Activated CD4-positive, alpha-beta memory T cell treated with anti-CD3 and anti-CD28 coated beads, Interleukin-2, amount 10 ng/mL, durations not matched to agents 7 days and 5 days (primary cell): ENCODE measurements at regions not wholly inside any gene's neighbourhood (a gene's known extent, or its start where the extent isn't known, plus 50 kb on each side); places are given as distances from the start of the nearest gene placed in this dataset.

Source experiments
- CTCF ChIA-PET: fragments of 350-600 bp; sonication (Branson Sonifier 250); formaldehyde crosslinking; loops from one replicate; lab custom pipeline; 2021; ENCODE audit warnings: antibody characterized with exemption, inconsistent platforms; lab: Charles Lee
- POLR2A ChIA-PET: fragments of 350-600 bp; sonication (Branson Sonifier 250); formaldehyde crosslinking; loops from one replicate; lab custom pipeline; 2021; ENCODE audit warnings: antibody characterized with exemption; lab: Charles Lee
- DNase-seq: peaks from one replicate; pipeline ENCODE4 v3.0.0-alpha.2; 2020
- H3K27ac Mint-ChIP-seq: one replicate; pipeline ENCODE4 v1.8.0; 2021; ENCODE audit warnings: mild to moderate bottlenecking, mixed read lengths
- H3K27me3 Mint-ChIP-seq: one replicate; pipeline ENCODE4 v1.8.0; 2021; ENCODE audit warnings: mixed read lengths
- H3K36me3 Mint-ChIP-seq: one replicate; pipeline ENCODE4 v1.8.0; 2021; ENCODE audit warnings: low read depth, mixed read lengths
- H3K4me1 Mint-ChIP-seq: one replicate; pipeline ENCODE4 v1.8.0; 2021; ENCODE audit warnings: mixed read lengths
- H3K4me3 Mint-ChIP-seq: one replicate; pipeline ENCODE4 v1.8.0; 2021; ENCODE audit warnings: mild to moderate bottlenecking, mixed read lengths
- H3K9me3 Mint-ChIP-seq: one replicate; pipeline ENCODE4 v1.8.0; 2021; ENCODE audit warnings: mixed read lengths

GRCh38 chr9:115615821-115616665, 498.1 kb upstream of the TNC start:
- H3K4me3 Mint-ChIP-seq: no peak overlapping the region
- H3K36me3 Mint-ChIP-seq: no peaks in the 10 kb centered on the region
- no peaks in the 10 kb centered on the region for H3K27me3 Mint-ChIP-seq
- DNase-seq: no peak
- H3K4me1 Mint-ChIP-seq: no peaks in the 10 kb centered on the region
- no peaks in the 10 kb centered on the region for H3K9me3 Mint-ChIP-seq
- CTCF ChIA-PET: no interaction called here
- no peak overlapping the region for H3K27ac Mint-ChIP-seq
- POLR2A ChIA-PET: no interaction called here

- ChIA-PET CTCF (no interaction called here), POLR2A (no interaction called here)
- Mint-ChIP-seq H3K36me3 (no peaks in the 10 kb centered on the region), H3K27ac (no peak overlapping the region), H3K4me1 (no peaks in the 10 kb centered on the region), H3K4me3 (no peak overlapping the region), H3K9me3 (no peaks in the 10 kb centered on the region), H3K27me3 (no peaks in the 10 kb centered on the region)
- DNase-seq: no peak
Measured at GRCh38 chr9:115616666-115617239, 498.8 kb upstream of the TNC start.

GRCh38 chr9:115625251-115625650, 507.3 kb upstream of the TNC start:
- H3K9me3 Mint-ChIP-seq: no peaks in the 10 kb centered on the region
- CTCF ChIA-PET: no interaction called here
- POLR2A ChIA-PET: no interaction called here
- H3K4me3 Mint-ChIP-seq: no peak overlapping the region
- DNase-seq: no peak
- H3K36me3 Mint-ChIP-seq: no peaks in the 10 kb centered on the region
- no peaks in the 10 kb centered on the region for H3K27me3 Mint-ChIP-seq
- no peaks in the 10 kb centered on the region for H3K4me1 Mint-ChIP-seq
- H3K27ac Mint-ChIP-seq: no peak overlapping the region

- Mint-ChIP-seq H3K36me3 (no peaks in the 10 kb centered on the region), H3K27me3 (no peaks in the 10 kb centered on the region), H3K4me3 (no peak overlapping the region), H3K27ac (no peak overlapping the region), H3K9me3 (no peaks in the 10 kb centered on the region), H3K4me1 (no peaks in the 10 kb centered on the region)
- ChIA-PET POLR2A (no interaction called here), CTCF (no interaction called here)
- no peak for DNase-seq
Measured at GRCh38 chr9:115625954-115626353, 508.0 kb upstream of the TNC start.

- Mint-ChIP-seq H3K36me3 (no peaks in the 10 kb centered on the region), H3K27me3 (no peaks in the 10 kb centered on the region), H3K4me3 (no peak overlapping the region)
Measured at GRCh38 chr9:115627511-115627910, 509.6 kb upstream of the TNC start.

GRCh38 chr9:115628426-115628825, 510.5 kb upstream of the TNC start:
- Mint-ChIP-seq H3K36me3 (no peaks in the 10 kb centered on the region), H3K27me3 (no peaks in the 10 kb centered on the region), H3K27ac (no peak overlapping the region), H3K4me3 (no peak overlapping the region), H3K9me3 (no peaks in the 10 kb centered on the region), H3K4me1 (no peaks in the 10 kb centered on the region)
- CTCF ChIA-PET: no interaction called here
- POLR2A ChIA-PET: no interaction called here
- no peak for DNase-seq

More at GRCh38 chr9:115627511-115627910, 509.6 kb upstream of the TNC start:
- DNase-seq: no peak
- no peak overlapping the region for H3K27ac Mint-ChIP-seq
- ChIA-PET CTCF (no interaction called here), POLR2A (no interaction called here)
- no peaks in the 10 kb centered on the region for H3K9me3 Mint-ChIP-seq
- no peaks in the 10 kb centered on the region for H3K4me1 Mint-ChIP-seq

- no peak overlapping the region for H3K4me3 Mint-ChIP-seq
- no peak overlapping the region for H3K27ac Mint-ChIP-seq
- H3K27me3 Mint-ChIP-seq: no peaks in the 10 kb centered on the region
- no peaks in the 10 kb centered on the region for H3K4me1 Mint-ChIP-seq
- ChIA-PET POLR2A (no interaction called here), CTCF (no interaction called here)
- no peak for DNase-seq
- no peaks in the 10 kb centered on the region for H3K9me3 Mint-ChIP-seq
- H3K36me3 Mint-ChIP-seq: no peaks in the 10 kb centered on the region
Measured at GRCh38 chr9:115629879-115630840, 512.2 kb upstream of the TNC start.

GRCh38 chr9:115632391-115632790, 514.4 kb upstream of the TNC start:
- Mint-ChIP-seq H3K27me3 (no peaks in the 10 kb centered on the region), H3K4me3 (no peak overlapping the region), H3K27ac (no peak overlapping the region), H3K9me3 (no peaks in the 10 kb centered on the region), H3K4me1 (no peaks in the 10 kb centered on the region), H3K36me3 (no peaks in the 10 kb centered on the region)
- DNase-seq: no peak
- CTCF ChIA-PET: no interaction called here
- POLR2A ChIA-PET: no interaction called here

- ChIA-PET CTCF (no interaction called here), POLR2A (no interaction called here)
- no peaks in the 10 kb centered on the region for H3K27me3 Mint-ChIP-seq
- no peaks in the 10 kb centered on the region for H3K36me3 Mint-ChIP-seq
- H3K4me1 Mint-ChIP-seq: no peaks in the 10 kb centered on the region
- H3K27ac Mint-ChIP-seq: no peak overlapping the region
- H3K9me3 Mint-ChIP-seq: no peaks in the 10 kb centered on the region
- DNase-seq: no peak
- H3K4me3 Mint-ChIP-seq: no peak overlapping the region
Measured at GRCh38 chr9:115633104-115633503, 515.1 kb upstream of the TNC start.

- ChIA-PET CTCF (no interaction called here), POLR2A (no interaction called here)
- H3K36me3 Mint-ChIP-seq: no peaks in the 10 kb centered on the region
- H3K27ac Mint-ChIP-seq: no peak overlapping the region
- H3K27me3 Mint-ChIP-seq: no peaks in the 10 kb centered on the region
- no peak overlapping the region for H3K4me3 Mint-ChIP-seq
- no peak for DNase-seq
- H3K9me3 Mint-ChIP-seq: no peaks in the 10 kb centered on the region
- H3K4me1 Mint-ChIP-seq: no peaks in the 10 kb centered on the region
Measured at GRCh38 chr9:115635680-115636383, 517.8 kb upstream of the PAPPA start.

GRCh38 chr9:115636596-115636995, 517.0 kb upstream of the PAPPA start:
- no peaks in the 10 kb centered on the region for H3K27me3 Mint-ChIP-seq
- POLR2A ChIA-PET: no interaction called here
- H3K4me1 Mint-ChIP-seq: no peaks in the 10 kb centered on the region
- DNase-seq: no peak
- H3K9me3 Mint-ChIP-seq: no peaks in the 10 kb centered on the region
- H3K27ac Mint-ChIP-seq: no peak overlapping the region
- H3K36me3 Mint-ChIP-seq: no peaks in the 10 kb centered on the region
- CTCF ChIA-PET: no interaction called here
- H3K4me3 Mint-ChIP-seq: no peak overlapping the region

GRCh38 chr9:115637661-115638060, 515.9 kb upstream of the PAPPA start:
- Mint-ChIP-seq H3K27me3 (no peaks in the 10 kb centered on the region), H3K4me1 (no peaks in the 10 kb centered on the region), H3K9me3 (no peaks in the 10 kb centered on the region), H3K4me3 (no peak overlapping the region), H3K27ac (no peak overlapping the region), H3K36me3 (no peaks in the 10 kb centered on the region)
- ChIA-PET CTCF (no interaction called here), POLR2A (no interaction called here)
- no peak for DNase-seq

GRCh38 chr9:115640887-115641286, 512.7 kb upstream of the PAPPA start:
- H3K27ac Mint-ChIP-seq: no peak overlapping the region
- CTCF ChIA-PET: no interaction called here
- H3K27me3 Mint-ChIP-seq: no peaks in the 10 kb centered on the region
- H3K4me1 Mint-ChIP-seq: no peaks in the 10 kb centered on the region
- no peak overlapping the region for H3K4me3 Mint-ChIP-seq
- POLR2A ChIA-PET: no interaction called here
- no peak for DNase-seq
- H3K9me3 Mint-ChIP-seq: no peaks in the 10 kb centered on the region
- no peaks in the 10 kb centered on the region for H3K36me3 Mint-ChIP-seq
